ENCODE measurements at regions not wholly inside any gene's neighbourhood (a gene's known extent, or its start where the extent isn't known, plus 50 kb on each side); places are given as distances from the start of the nearest gene placed in this dataset.

- no peak for TF ChIP-seq EZH2 (IDR thresholded peaks at IDR 0.05)
- no peak for TF ChIP-seq POLR2AphosphoS5 (IDR thresholded peaks at IDR 0.05; ENCODE audit: borderline replicate concordance, low read depth, low read length)
- no peak for TF ChIP-seq FOXP2 (optimal IDR thresholded peaks at IDR 0.05; ENCODE audit: control extremely low read depth, extremely low read length, insufficient read depth)
These were observed 428.4 kb upstream of the SLC14A2 start for GRCh38 chr18:45186832-45187231.
